Gastroesophageal sphincter (tissue), 4 donors: ENCODE measurements at regions not wholly inside any gene's neighbourhood (a gene's known extent, or its start where the extent isn't known, plus 50 kb on each side); places are given as distances from the start of the nearest gene placed in this dataset.

Source experiments
- ATAC-seq: fragments of 150-250 bp; one replicate; pipeline ENCODE4 v1.9.1; 2016; ENCODE audit warnings: mild to moderate bottlenecking, moderate library complexity
- H3K27ac ChIP-seq, 4 donors: fragments of 200-600 bp; sonication (generic) in 3 of 4; 1 replicate in 3 of 4; 2 replicates in 1 of 4; pipeline ENCODE4 v1.5.1; 2016 to 2019
- H3K27me3 ChIP-seq: fragments of 200-600 bp; sonication (generic); one replicate; pipeline ENCODE4 v1.5.1; 2019
- H3K36me3 ChIP-seq, 2 donors: fragments of 200-600 bp; sonication (generic); one replicate each; pipeline ENCODE4 v1.5.1; 2019; ENCODE audit warnings: control low read depth in 1 of 2
- H3K4me1 ChIP-seq, 3 donors: fragments of 200-600 bp; sonication (generic); 1 replicate in 2 of 3; 2 replicates in 1 of 3; pipeline ENCODE4 v1.5.1; 2016 to 2019; ENCODE audit warnings: control low read depth in 2 of 3
- H3K4me3 ChIP-seq, 2 donors: fragments of 200-600 bp; sonication (generic); one replicate each; pipeline ENCODE4 v1.5.1; 2019; ENCODE audit warnings: mild to moderate bottlenecking in 1 of 2, moderate library complexity in 1 of 2
- H3K9me3 ChIP-seq, 3 donors: fragments of 200-600 bp; sonication (generic); one replicate each; pipeline ENCODE4 v1.5.1; 2017 to 2019; ENCODE audit warnings: control low read depth in 2 of 3
- EP300 ChIP-seq: sonication (generic); formaldehyde crosslinking; IDR thresholded peaks from one replicate; pipeline ENCODE4 v1.6.1; 2017; ENCODE audit warnings: antibody characterized with exemption, mild to moderate bottlenecking
- POLR2A ChIP-seq, 2 donors: fragments of 450-650 bp; IDR thresholded peaks; one replicate each; pipeline ENCODE4 v1.6.1; 2017; ENCODE audit warnings: antibody characterized with exemption in 2 of 2, mild to moderate bottlenecking in 2 of 2, moderate library complexity in 1 of 2
- POLR2AphosphoS5 ChIP-seq: sonication (generic); formaldehyde crosslinking; IDR thresholded peaks from one replicate; pipeline ENCODE4 v1.6.1; 2017; ENCODE audit warnings: antibody characterized with exemption
- WGBS, 2 donors: methylation state at CpG; one replicate each; pipeline ENCODE4 v1.1.5; 2018; ENCODE audit warnings: low coverage in 1 of 2; 5-methylcytosine and 5-hydroxymethylcytosine counted together
- TF ChIP-seq, protein P1 (sequence below), 4 experiments: fragments of 200-600 bp in 2 of 4; fragments of 450-650 bp in 2 of 4; sonication (generic) in 1 of 4; IDR thresholded peaks; one replicate each; pipeline ENCODE4 v1.5.1; 2017 to 2019; ENCODE audit warnings: antibody characterized with exemption in 4 of 4, mild to moderate bottlenecking in 2 of 4, moderate library complexity in 2 of 4

- 0% methylated on average over 1 of the region's 79 CpGs; no CpG with 5 or more reads in 1 of the 2 donors for WGBS, 2 donors
- Histone ChIP-seq H3K27me3 (peaks cover 67% of the 10 kb centered on the region), H3K27ac (peak overlapping the region in 3 of 4 donors; percentile 73 to 80 (median 77))
Observed at GRCh38 chr18:5630057-5630899, 86.5 kb upstream of the EPB41L3 start.

DNA sequence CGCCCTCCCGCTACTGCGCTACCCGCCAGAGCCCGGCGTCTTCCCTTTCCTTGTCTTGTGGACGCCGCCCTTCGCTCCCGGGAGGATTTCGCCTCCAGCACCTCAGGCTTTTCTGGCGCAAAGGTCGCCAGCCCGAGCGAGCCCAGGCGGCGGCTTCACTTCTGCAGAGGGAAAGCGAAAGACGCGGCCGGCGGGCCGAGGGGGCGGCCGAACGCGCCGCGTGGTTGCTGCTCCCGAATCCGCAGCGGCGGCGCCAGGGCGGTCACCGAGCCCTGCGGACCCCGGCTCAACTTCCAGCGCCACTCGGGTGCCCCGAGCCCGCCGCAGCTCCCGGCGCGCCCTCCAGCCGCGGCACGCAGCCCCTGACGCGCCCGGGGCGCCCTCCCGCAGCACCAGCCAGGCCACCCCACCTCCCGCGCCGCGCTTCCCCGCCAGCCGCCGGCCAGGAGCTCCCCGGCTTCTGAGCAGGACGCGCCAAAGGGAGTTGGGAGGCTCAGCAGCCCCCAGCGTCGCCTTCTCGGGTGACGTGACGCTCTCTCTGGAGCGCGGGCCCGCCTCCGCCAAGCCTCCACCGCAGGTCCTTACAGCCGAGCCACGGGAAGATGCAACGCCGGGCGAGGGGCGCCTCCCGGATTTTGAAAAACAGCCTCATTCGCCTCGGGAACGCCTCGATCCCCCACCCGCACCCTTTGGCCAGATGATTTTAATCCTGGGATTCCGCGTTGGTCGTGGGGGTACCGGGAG is 84.9 kb upstream of the EPB41L3 start:
- ATAC-seq: peak; percentile 63
- no peaks in the 10 kb centered on the region for H3K36me3 ChIP-seq
- H3K4me1 ChIP-seq: peaks cover 0 to 34% (median 0%) of the 10 kb centered on the region in 3 donors
- peaks cover 81% of the 10 kb centered on the region for H3K27me3 ChIP-seq
- peak overlapping the region; percentile 38 to 72 for H3K4me3 ChIP-seq
- no CpG with 5 or more reads among the region's 90 CpGs for WGBS, 2 donors
- peak overlapping the region in 3 of 4 donors; percentile 73 to 80 (median 77) for H3K27ac ChIP-seq
- H3K9me3 ChIP-seq: no peaks in the 10 kb centered on the region
- TF ChIP-seq EP300 (no peak), POLR2A (IDR thresholded peaks at IDR 0.05) (peak; percentile 27 to 30), POLR2AphosphoS5 (no peak)
- TF ChIP-seq, protein P1, sequence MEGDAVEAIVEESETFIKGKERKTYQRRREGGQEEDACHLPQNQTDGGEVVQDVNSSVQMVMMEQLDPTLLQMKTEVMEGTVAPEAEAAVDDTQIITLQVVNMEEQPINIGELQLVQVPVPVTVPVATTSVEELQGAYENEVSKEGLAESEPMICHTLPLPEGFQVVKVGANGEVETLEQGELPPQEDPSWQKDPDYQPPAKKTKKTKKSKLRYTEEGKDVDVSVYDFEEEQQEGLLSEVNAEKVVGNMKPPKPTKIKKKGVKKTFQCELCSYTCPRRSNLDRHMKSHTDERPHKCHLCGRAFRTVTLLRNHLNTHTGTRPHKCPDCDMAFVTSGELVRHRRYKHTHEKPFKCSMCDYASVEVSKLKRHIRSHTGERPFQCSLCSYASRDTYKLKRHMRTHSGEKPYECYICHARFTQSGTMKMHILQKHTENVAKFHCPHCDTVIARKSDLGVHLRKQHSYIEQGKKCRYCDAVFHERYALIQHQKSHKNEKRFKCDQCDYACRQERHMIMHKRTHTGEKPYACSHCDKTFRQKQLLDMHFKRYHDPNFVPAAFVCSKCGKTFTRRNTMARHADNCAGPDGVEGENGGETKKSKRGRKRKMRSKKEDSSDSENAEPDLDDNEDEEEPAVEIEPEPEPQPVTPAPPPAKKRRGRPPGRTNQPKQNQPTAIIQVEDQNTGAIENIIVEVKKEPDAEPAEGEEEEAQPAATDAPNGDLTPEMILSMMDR (IDR thresholded peaks at IDR 0.05): no peak

More at GRCh38 chr18:5630057-5630899, 86.5 kb upstream of the EPB41L3 start:
- peak in 1 of 2 donors; percentile 19 for TF ChIP-seq POLR2A (IDR thresholded peaks at IDR 0.05)
- TF ChIP-seq, protein P1 (IDR thresholded peaks at IDR 0.05): no peak
- peak; percentile 79 for ATAC-seq
- Histone ChIP-seq H3K4me1 (peaks cover 0 to 34% (median 0%) of the 10 kb centered on the region in 3 donors), H3K9me3 (no peaks in the 10 kb centered on the region), H3K36me3 (no peaks in the 10 kb centered on the region), H3K4me3 (peak overlapping the region; percentile 38 to 72)

- TF ChIP-seq EP300 (no peak), POLR2AphosphoS5 (no peak)
- Histone ChIP-seq H3K9me3 (no peaks in the 10 kb centered on the region), H3K36me3 (no peaks in the 10 kb centered on the region), H3K27ac (peak overlapping the region in 3 of 4 donors; percentile 73 to 80 (median 77)), H3K27me3 (peaks cover 84% of the 10 kb centered on the region), H3K4me3 (peak overlapping the region; percentile 38 to 72), H3K4me1 (peaks cover 0 to 34% (median 0%) of the 10 kb centered on the region in 3 donors)
- WGBS, 2 donors: 32 to 33% methylated on average over 12 to 15 of the region's 29 CpGs
- ATAC-seq: no peak
Observed at GRCh38 chr18:5627776-5628511, 84.1 kb upstream of the EPB41L3 start.

DNA sequence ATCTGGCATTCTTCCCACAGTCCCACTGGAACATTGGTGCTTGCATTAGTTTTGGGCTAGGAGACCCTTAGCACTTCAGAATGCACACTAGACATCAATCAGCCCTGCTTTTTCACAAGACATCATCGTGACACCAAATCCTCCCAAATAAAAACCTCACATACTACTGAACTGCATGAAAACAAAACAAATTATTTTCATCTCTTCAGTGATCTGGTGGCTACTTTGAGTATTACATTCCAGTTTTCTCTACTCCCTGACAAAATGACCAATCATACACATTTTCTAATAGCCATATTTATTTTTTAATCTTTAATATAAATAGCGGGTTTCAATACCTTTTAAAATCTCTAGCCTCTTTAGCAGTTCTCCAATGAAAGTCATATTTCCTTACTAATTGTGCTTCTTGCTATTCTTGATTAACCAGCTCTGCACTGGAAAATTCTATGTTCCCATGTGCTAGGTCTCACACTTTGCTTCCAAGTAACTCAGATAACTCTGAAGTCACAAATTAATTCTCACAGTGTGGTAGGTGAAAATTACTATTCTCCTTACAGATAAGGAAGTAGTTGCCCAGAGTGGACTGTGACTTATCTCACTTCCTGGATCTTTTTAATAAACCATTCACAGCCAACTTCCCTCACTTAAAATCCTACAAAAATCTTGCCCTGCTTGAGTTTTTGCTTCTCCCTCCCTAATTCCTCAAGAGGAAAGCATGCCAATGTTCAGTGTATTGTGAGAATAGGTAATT is 82.5 kb upstream of the EPB41L3 start:
- ATAC-seq: no peak
- peaks cover 74% of the 10 kb centered on the region for H3K27me3 ChIP-seq
- H3K27ac ChIP-seq: no peak overlapping the region
- H3K4me3 ChIP-seq: no peak overlapping the region
- no peaks in the 10 kb centered on the region for H3K9me3 ChIP-seq
- no peak for TF ChIP-seq POLR2A (IDR thresholded peaks at IDR 0.05)
- no peak for TF ChIP-seq EP300
- no peak for TF ChIP-seq POLR2AphosphoS5
- TF ChIP-seq, protein P1 (IDR thresholded peaks at IDR 0.05): no peak
- H3K4me1 ChIP-seq: peaks cover 0 to 34% (median 0%) of the 10 kb centered on the region in 3 donors
- WGBS, 2 donors: 79 to 89% methylated on average over 2 of the region's 2 CpGs
- H3K36me3 ChIP-seq: no peaks in the 10 kb centered on the region
